HepG2 (cell line): ENCODE measurements at regions not wholly inside any gene's neighbourhood (a gene's known extent, or its start where the extent isn't known, plus 50 kb on each side); places are given as distances from the start of the nearest gene placed in this dataset.

Source experiments
- DMAP1 ChIP-seq: IDR thresholded peaks from 2 replicates; pipeline ENCODE4 v1.6.1; 2016
- RAD21 ChIP-seq: fragments of 450-650 bp; formaldehyde crosslinking; IDR thresholded peaks from 2 replicates; pipeline ENCODE4 v1.5.0; 2020; ENCODE audit warnings: mild to moderate bottlenecking
- SAP130 ChIP-seq: IDR thresholded peaks from 2 replicates; pipeline ENCODE4 v1.6.1; 2016; ENCODE audit warnings: low read depth
- YEATS2 ChIP-seq: sonication (generic); formaldehyde crosslinking; IDR thresholded peaks from 2 replicates; pipeline ENCODE4 v1.4.0; 2020; ENCODE audit warnings: missing genetic modification reagents, borderline replicate concordance
- ZBTB1 ChIP-seq: sonication (generic); formaldehyde crosslinking; IDR thresholded peaks from 2 replicates; pipeline ENCODE4 v1.4.0; 2020; ENCODE audit warnings: missing genetic modification reagents, borderline replicate concordance
- ZNF274 ChIP-seq: sonication (generic); formaldehyde crosslinking; IDR thresholded peaks from 2 replicates; pipeline ENCODE4 v1.5.1; 2020; ENCODE audit warnings: mild to moderate bottlenecking, missing genetic modification reagents
- ZNF367 ChIP-seq: sonication (generic); formaldehyde crosslinking; IDR thresholded peaks from 2 replicates; pipeline ENCODE4 v1.4.0; 2020; ENCODE audit warnings: missing genetic modification reagents, borderline replicate concordance
- TF ChIP-seq, protein P1 (sequence below), 2 experiments: sonication (generic) in 1 of 2; formaldehyde crosslinking in 1 of 2; IDR thresholded peaks; 2 replicates each; pipeline versions ENCODE4 v1.4.0 to v1.6.1; 2018 to 2020; ENCODE audit warnings: missing genetic modification reagents in 2 of 2, borderline replicate concordance in 1 of 2, low read depth in 1 of 2, mild to moderate bottlenecking in 1 of 2, missing biosample characterization in 1 of 2
- TF ChIP-seq, protein P2 (sequence below): IDR thresholded peaks from 2 replicates; pipeline ENCODE4 v1.6.1; 2016; ENCODE audit warnings: control low read depth
- TF ChIP-seq, protein P3 (sequence below): sonication (generic); formaldehyde crosslinking; IDR thresholded peaks from 2 replicates; pipeline ENCODE4 v1.5.1; 2020; ENCODE audit warnings: missing genetic modification reagents, mild to moderate bottlenecking, borderline replicate concordance

DNA sequence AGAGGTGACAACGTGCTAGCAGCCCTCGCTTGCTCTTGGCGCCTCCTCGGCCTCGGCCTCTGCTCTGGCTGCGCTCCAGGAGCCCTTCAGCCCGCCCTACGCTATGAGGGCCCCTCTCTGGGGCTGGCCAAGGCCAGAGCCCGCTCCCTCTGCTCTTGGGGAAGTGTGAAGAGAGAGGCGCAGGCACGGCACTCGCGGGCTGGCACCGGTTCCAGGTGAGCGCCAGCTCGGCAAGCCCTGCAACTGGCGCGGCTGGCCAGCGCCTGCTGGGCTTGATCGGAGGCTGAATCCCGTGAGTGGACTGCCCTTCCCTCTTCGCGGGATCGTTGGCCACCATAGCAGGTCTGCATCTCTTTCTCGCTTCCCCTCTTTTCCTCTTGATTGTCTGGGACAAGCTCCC lies 298.0 kb upstream of the PTPRD start:
- TF ChIP-seq ZNF274 (CRISPR knock-in tag) (no peak), RAD21 (CRISPR knock-in tag) (no peak), ZNF367 (CRISPR knock-in tag) (no peak), YEATS2 (CRISPR knock-in tag) (no peak), ZBTB1 (CRISPR knock-in tag) (no peak), DMAP1 (no peak), SAP130 (CRISPR knock-in tag) (no peak)
- TF ChIP-seq, protein P1, sequence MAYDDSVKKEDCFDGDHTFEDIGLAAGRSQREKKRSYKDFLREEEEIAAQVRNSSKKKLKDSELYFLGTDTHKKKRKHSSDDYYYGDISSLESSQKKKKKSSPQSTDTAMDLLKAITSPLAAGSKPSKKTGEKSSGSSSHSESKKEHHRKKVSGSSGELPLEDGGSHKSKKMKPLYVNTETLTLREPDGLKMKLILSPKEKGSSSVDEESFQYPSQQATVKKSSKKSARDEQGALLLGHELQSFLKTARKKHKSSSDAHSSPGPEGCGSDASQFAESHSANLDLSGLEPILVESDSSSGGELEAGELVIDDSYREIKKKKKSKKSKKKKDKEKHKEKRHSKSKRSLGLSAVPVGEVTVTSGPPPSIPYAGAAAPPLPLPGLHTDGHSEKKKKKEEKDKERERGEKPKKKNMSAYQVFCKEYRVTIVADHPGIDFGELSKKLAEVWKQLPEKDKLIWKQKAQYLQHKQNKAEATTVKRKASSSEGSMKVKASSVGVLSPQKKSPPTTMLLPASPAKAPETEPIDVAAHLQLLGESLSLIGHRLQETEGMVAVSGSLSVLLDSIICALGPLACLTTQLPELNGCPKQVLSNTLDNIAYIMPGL (CRISPR knock-in tag; IDR thresholded peaks at IDR 0.05; ENCODE audit: borderline replicate concordance in 1 of 2, low read depth in 1 of 2): no peak
- TF ChIP-seq, protein P2, sequence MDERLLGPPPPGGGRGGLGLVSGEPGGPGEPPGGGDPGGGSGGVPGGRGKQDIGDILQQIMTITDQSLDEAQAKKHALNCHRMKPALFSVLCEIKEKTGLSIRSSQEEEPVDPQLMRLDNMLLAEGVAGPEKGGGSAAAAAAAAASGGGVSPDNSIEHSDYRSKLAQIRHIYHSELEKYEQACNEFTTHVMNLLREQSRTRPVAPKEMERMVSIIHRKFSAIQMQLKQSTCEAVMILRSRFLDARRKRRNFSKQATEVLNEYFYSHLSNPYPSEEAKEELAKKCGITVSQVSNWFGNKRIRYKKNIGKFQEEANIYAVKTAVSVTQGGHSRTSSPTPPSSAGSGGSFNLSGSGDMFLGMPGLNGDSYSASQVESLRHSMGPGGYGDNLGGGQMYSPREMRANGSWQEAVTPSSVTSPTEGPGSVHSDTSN (CRISPR knock-in tag): no peak
- TF ChIP-seq, protein P3, sequence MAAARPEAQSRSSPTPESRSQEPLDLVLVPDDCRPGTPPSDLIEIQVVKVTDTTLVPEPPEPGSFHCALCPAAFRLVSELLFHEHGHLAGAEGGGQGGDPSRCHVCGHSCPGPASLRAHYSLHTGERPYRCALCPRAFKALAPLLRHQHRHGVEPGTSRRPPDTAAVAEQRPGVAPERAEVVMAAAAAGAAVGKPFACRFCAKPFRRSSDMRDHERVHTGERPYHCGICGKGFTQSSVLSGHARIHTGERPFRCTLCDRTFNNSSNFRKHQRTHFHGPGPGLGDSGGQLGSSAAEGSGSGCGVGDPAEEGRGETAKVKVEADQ (CRISPR knock-in tag): no peak
